Effector memory CD8-positive, alpha-beta T cell (primary cell): ENCODE measurements at regions not wholly inside any gene's neighbourhood (a gene's known extent, or its start where the extent isn't known, plus 50 kb on each side); places are given as distances from the start of the nearest gene placed in this dataset.

ENCODE experiments used
- ATAC-seq: fragments of 150-1000 bp; cut with Tn5 transposase; replicated peaks from 2 replicates; pipeline ENCODE4 v1.10.0; 2021; ENCODE audit warnings: mild to moderate bottlenecking, moderate library complexity
- DNase-seq, 3 experiments: peaks; one replicate each; pipeline ENCODE4 v3.0.0; 2021
- H3K27ac Mint-ChIP-seq, 2 donors: one replicate each; pipeline ENCODE4 v1.8.0; 2022; ENCODE audit warnings: mild to moderate bottlenecking in 2 of 2, mixed read lengths in 2 of 2, moderate library complexity in 2 of 2
- H3K27me3 Mint-ChIP-seq, 2 donors: one replicate each; pipeline ENCODE4 v1.8.0; 2022; ENCODE audit warnings: mixed read lengths in 2 of 2
- H3K36me3 Mint-ChIP-seq: one replicate; pipeline ENCODE4 v1.8.0; 2022; ENCODE audit warnings: mild to moderate bottlenecking, moderate library complexity, mixed read lengths; ENCODE audit not compliant: insufficient read depth
- H3K4me1 Mint-ChIP-seq, 2 donors: one replicate each; pipeline ENCODE4 v1.8.0; 2022; ENCODE audit warnings: low read depth in 2 of 2, mixed read lengths in 2 of 2
- H3K4me3 Mint-ChIP-seq, 2 donors: one replicate each; pipeline ENCODE4 v1.8.0; 2022; ENCODE audit warnings: mild to moderate bottlenecking in 2 of 2, mixed read lengths in 2 of 2, moderate library complexity in 2 of 2
- H3K9me3 Mint-ChIP-seq, 2 donors: one replicate each; pipeline ENCODE4 v1.8.0; 2022; ENCODE audit warnings: mixed read lengths in 2 of 2

DNA sequence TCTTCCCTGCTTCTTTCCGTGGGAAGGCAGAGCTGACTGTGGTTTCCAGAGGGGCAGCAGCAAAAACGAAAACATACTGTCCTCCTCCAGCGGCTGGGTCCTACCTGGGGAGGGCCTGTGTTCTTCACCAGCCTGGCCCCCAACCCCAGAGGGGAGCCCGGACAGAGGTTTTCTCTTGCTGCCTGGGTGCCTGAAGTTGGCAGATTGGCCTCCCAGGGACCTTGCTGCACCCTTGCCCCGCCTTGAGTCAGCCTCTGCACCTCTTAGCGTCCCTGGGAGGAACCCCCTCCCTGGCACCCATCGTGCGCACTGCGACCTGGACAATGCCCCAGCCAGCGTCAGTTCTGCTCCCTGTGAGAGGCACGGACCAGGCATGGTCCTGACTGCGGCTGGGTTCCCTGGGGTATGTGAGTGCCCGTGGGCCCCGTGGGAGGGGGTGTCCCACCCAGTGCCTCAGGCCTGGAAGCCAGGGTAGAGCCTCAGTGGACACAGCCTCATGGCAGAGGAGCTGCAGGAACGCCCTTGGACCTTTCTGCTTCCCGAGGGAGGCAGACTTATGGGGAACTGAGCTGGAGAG lies 56.8 kb upstream of the PRR23E start:
- Mint-ChIP-seq H3K4me1 (peaks cover 0 to 12% of the 10 kb centered on the region in 2 donors), H3K36me3 (no peaks in the 10 kb centered on the region), H3K9me3 (no peaks in the 10 kb centered on the region), H3K27ac (no peak overlapping the region), H3K4me3 (peak overlapping the region in 1 of 2 donors; percentile 43), H3K27me3 (peaks cover 67 to 94% of the 10 kb centered on the region in 2 donors)
- no peak for ATAC-seq
- no peak for DNase-seq

DNA sequence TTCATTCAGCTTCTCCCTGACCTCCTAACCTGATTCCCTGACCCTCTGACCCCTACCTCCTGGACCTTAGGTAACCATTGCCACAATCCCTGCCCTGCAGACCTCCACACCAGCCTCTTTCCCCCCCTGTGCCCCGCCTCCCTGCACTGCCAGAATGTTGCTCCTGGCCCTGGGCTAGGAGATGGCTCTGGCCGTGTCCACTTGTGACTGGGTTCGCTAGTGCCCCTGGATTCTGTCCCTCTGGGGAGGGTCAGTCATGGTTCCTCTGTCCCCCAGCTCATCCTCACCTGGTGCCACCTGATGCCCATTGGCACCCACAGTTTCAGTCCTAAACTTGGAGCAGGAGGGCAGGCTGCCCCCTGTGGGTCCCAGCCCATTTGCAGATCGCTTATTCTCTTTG lies 56.2 kb upstream of the PRR23E start:
- no peak for ATAC-seq
- no peak for DNase-seq
- peak overlapping the region in 1 of 2 donors; percentile 15 for H3K4me3 Mint-ChIP-seq
- H3K27ac Mint-ChIP-seq, result no peak overlapping the region
- H3K36me3 Mint-ChIP-seq, result no peaks in the 10 kb centered on the region
- peaks cover 67 to 88% of the 10 kb centered on the region in 2 donors for H3K27me3 Mint-ChIP-seq
- no peaks in the 10 kb centered on the region for H3K9me3 Mint-ChIP-seq
- peaks cover 0 to 12% of the 10 kb centered on the region in 2 donors for H3K4me1 Mint-ChIP-seq

DNA sequence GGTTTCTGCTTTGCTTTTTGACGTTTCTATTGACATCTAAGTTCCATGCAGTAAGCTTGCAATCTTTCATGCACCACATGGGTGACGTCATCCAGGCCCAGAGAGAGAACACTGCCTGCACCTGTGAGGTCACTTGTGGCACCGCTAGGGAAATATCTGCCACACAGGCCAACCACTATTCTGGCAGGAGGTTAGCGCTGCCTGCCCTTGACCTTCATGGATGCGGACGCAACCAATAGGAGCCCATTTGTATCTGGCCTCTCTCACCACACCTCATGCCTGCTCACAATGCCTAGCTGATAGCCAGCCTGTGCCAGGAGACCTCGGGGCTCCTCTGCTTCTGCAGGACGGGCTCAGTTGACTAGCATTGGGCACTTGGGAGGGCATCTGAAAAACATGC lies 55.8 kb upstream of the PRR23E start:
- Mint-ChIP-seq H3K27me3 (peaks cover 67 to 84% of the 10 kb centered on the region in 2 donors), H3K4me3 (no peak overlapping the region), H3K27ac (no peak overlapping the region), H3K4me1 (peaks cover 0 to 12% of the 10 kb centered on the region in 2 donors), H3K9me3 (no peaks in the 10 kb centered on the region), H3K36me3 (no peaks in the 10 kb centered on the region)
- DNase-seq, result no peak
- no peak for ATAC-seq

DNA sequence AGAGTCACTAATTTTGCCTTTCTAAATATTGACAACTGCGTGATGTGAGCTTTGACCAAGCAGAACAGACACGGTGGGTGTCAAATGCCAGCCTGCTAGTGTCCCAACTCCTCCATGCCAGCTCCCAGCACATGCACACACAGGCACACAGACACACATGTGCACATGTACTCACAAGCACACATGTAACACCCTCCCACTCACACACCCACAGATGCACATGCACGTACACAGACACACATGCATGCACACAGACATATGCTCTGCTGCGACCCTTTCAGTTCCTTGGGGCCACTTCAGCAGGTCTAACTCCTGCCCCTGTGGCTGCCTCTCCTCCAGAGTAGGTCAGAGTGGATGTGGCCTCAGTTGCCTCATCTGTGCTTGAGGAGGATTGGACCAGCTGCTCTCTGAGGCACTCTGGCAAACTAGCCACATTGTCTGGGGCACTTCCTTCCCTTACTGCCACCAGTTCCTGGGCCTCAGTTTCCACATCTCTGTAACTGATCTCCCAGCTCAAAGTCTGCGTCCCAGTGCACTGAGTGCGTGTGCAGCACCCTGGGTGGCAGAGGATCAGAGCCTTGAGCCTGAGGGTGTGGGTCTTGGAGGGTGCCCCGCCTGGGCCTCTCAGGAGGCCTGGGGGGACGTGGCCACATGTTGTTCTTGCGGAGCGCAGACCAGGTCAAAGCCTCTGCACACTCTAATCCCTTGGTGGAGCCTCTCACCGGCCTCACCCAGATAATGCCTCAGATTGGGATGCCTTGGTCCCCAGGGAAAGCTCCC lies 55.0 kb upstream of the PRR23E start:
- Mint-ChIP-seq H3K27me3 (peaks cover 61 to 75% of the 10 kb centered on the region in 2 donors), H3K9me3 (peaks cover 0 to under 1% of the 10 kb centered on the region in 2 donors), H3K4me1 (peaks cover 0 to 12% of the 10 kb centered on the region in 2 donors), H3K27ac (no peak overlapping the region), H3K36me3 (no peaks in the 10 kb centered on the region), H3K4me3 (no peak overlapping the region)
- ATAC-seq (no peak), DNase-seq (no peak)

DNA sequence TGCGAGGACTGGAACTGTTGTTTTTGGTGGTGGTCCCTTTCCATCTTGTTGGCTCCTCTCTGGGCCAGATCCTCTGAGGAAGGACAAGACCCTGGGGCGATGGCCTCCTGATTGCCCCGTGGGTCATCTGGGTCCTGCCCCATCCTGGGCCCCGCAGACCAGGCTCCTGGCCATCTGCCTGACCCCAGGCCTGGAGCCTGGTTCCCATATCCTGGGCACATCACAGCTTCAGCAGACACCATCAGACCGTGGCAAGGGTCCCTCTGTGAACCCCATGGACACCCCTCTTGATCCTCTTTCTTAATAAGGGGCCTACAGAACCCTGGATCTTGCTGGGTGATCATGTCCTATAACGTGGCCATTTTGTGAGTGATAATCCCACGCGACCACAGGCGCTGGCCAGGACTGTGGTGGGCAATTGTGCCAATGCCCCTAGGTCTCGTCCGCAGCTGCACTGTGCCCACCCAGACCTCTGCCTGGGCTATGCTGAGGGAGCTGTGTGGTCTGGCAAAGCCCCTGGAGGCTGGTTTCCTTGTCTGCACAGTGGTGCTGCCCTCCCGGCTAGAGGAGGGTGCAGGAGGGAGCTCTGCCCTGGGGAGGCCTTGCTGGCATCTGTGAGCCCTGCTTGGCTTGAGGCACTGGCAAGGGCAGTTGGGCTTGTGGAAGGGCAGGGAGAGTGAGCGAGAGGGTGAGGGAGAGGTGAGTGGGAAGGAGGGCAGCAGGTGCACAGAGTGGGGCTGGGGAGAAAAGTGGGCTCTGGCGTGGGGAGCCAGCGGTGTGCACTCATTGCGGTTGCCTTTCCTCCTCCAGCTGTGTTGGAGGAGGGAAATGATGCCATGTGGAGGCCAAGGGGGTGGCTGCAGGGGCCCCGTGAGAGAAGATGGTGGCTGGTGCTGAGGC lies 53.1 kb upstream of the PRR23E start:
- no peak for ATAC-seq
- Mint-ChIP-seq H3K27ac (no peak overlapping the region), H3K36me3 (no peaks in the 10 kb centered on the region), H3K4me3 (no peak overlapping the region), H3K4me1 (peaks cover 0 to 10% of the 10 kb centered on the region in 2 donors), H3K9me3 (peaks cover 0 to 3% of the 10 kb centered on the region in 2 donors), H3K27me3 (peaks cover 42 to 56% of the 10 kb centered on the region in 2 donors)
- no peak for DNase-seq

DNA sequence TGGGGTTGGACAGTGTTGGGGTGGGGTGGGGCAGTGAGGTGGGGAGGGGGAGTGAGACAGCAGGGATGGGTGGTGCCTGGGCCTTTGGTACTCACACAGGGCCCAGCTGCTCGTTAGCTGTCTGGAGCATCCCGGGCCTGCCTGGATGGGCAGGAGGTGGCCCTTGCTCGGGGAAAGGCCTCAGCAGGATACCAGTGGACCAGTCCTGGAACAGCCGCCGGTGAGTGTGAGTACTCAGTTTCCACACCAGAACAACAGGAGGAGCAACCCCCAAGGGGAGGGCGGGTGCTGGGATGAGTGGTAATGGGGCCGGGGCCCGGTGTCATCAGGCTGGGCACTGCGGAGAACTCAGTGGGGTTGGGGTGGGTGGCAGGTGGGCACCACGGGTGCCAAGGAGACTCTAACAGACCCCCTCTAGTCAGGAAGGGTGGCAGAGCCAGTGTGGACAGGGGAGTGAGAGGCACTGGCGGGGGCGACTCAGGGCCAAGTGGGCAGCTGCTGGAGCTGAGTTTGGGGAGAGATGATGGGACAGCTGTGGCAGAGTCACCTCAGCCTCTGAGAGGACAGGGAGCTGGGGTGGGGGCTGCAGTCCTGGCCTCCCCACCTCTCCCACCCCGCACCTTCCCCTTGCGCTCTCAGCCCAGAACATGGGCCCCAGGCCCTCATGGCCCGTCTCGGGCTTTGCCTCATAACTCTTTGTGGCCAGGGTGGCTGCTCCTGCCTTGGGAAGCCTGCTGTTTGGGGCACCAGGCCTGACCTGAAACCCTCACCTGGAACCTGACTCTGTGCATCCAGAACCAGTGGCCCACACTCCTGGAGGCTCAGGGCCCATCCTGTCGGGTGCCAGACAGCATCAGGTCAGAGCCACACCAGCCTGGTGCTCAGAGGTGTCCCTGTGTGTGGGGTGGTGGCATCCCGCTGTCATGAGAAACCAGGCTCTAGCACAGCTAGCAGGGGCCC lies 52.1 kb upstream of the PRR23E start:
- Mint-ChIP-seq H3K4me3 (no peak overlapping the region), H3K27ac (no peak overlapping the region)
- ATAC-seq, result no peak

DNA sequence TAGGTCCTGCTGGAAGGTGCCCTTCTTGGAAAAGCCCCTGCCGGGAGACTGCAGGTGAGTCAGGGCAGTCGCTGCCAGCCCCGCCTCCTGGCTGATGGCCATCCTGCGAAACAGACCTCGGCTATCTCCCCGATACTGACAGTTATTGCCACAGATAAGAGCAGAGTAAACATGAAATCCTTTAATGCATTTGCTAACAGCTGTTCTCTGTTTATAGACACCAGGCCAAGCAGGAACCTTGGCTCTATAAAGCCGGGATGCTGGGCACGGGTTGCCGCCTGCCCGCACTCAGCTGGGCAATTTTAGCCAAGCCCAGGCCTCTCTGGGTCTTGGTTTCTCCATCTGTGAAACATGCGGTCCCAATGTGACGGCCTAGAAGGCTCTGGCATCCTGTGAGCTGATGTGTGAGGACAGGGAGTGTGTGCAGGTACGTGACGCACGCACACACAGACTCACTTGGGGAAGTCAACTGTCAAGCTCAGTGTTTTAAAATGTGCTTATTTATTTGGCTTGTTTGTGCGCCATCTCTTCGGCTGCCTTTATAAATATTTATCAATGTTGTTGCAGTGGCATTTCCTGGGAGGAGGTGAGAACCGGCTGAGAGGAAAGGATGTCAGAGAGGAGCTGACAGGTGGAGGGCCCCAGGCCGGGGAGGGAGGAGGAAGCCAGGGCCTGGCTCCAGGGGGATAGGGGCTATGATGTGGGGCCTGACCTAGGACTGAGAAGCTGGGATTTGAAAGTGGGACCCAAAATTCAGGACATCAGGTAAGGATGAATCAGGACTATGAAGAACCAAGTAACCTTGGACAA lies 50.8 kb upstream of the PRR23E start:
- Mint-ChIP-seq H3K9me3 (peaks cover 0 to 3% of the 10 kb centered on the region in 2 donors), H3K27me3 (peaks cover 21 to 34% of the 10 kb centered on the region in 2 donors), H3K27ac (no peak overlapping the region), H3K4me3 (no peak overlapping the region), H3K36me3 (no peaks in the 10 kb centered on the region), H3K4me1 (no peaks in the 10 kb centered on the region)
- ATAC-seq (no peak), DNase-seq (no peak)

More for the DNA sequence above, 52.1 kb upstream of the PRR23E start:
- H3K27me3 Mint-ChIP-seq, result peaks cover 34 to 47% of the 10 kb centered on the region in 2 donors
- peaks cover 0 to 8% of the 10 kb centered on the region in 2 donors for H3K4me1 Mint-ChIP-seq
- no peak for DNase-seq
- peaks cover 0 to 3% of the 10 kb centered on the region in 2 donors for H3K9me3 Mint-ChIP-seq
- no peaks in the 10 kb centered on the region for H3K36me3 Mint-ChIP-seq
